A204.1 (cell line): ENCODE measurements at regions not wholly inside any gene's neighbourhood (a gene's known extent, or its start where the extent isn't known, plus 50 kb on each side); places are given as distances from the start of the nearest gene placed in this dataset.
"Not testable (repeated sequence)": the region's sequence is repeated elsewhere in the genome, so short reads cannot be mapped to it uniquely, and the experiment has no call there.

ENCODE experiments used
- FAIRE-seq: peaks from 2 replicates; lab custom pipeline; 2012; peaks lifted over from hg19 to GRCh38; lab: Jason Lieb, UNC

GRCh38 chr2:180829836-180830235, 150.6 kb upstream of the UBE2E3 start:
- FAIRE-seq = no peak

- FAIRE-seq = no peak
Observed at GRCh38 chr2:180829261-180829660, 151.1 kb upstream of the UBE2E3 start.

GRCh38 chr2:180828756-180829155, 151.6 kb upstream of the UBE2E3 start:
- FAIRE-seq = no peak

- no peak for FAIRE-seq
Observed at GRCh38 chr2:180823546-180824141, 156.8 kb upstream of the UBE2E3 start.

- no peak for FAIRE-seq
Observed at GRCh38 chr2:180819106-180819505, 161.3 kb upstream of the UBE2E3 start.

- not testable (repeated sequence) for FAIRE-seq
Observed at GRCh38 chr2:180818700-180819099, 161.7 kb upstream of the UBE2E3 start.

GRCh38 chr2:180799141-180799540, 181.3 kb upstream of the UBE2E3 start:
- FAIRE-seq = no peak

GRCh38 chr2:180790891-180791290, 189.5 kb upstream of the UBE2E3 start:
- FAIRE-seq = no peak

GRCh38 chr2:180787330-180787729, 193.1 kb upstream of the UBE2E3 start:
- FAIRE-seq = no peak

GRCh38 chr2:180781276-180781675, 199.1 kb upstream of the UBE2E3 start:
- no peak for FAIRE-seq

GRCh38 chr2:180778291-180778690, 202.1 kb upstream of the UBE2E3 start:
- FAIRE-seq = no peak

GRCh38 chr2:180776921-180777320, 203.5 kb upstream of the UBE2E3 start:
- no peak for FAIRE-seq

- FAIRE-seq = no peak
Observed at GRCh38 chr2:180775711-180776110, 204.7 kb upstream of the UBE2E3 start.

- not testable (repeated sequence) for FAIRE-seq
Observed at GRCh38 chr2:180765316-180765715, 215.1 kb upstream of the UBE2E3 start.

GRCh38 chr2:180763263-180763989, 217.0 kb upstream of the UBE2E3 start:
- no peak for FAIRE-seq

- FAIRE-seq = no peak
Observed at GRCh38 chr2:180761224-180761623, 219.2 kb upstream of the UBE2E3 start.

GRCh38 chr2:180759631-180760030, 220.8 kb upstream of the UBE2E3 start:
- no peak for FAIRE-seq

GRCh38 chr2:180753809-180754761, 226.3 kb upstream of the UBE2E3 start:
- no peak for FAIRE-seq

GRCh38 chr2:180751306-180751920, 229.0 kb upstream of the UBE2E3 start:
- no peak for FAIRE-seq

GRCh38 chr2:180747728-180748127, 232.7 kb upstream of the UBE2E3 start:
- no peak for FAIRE-seq

GRCh38 chr2:180743401-180743800, 237.0 kb upstream of the UBE2E3 start:
- no peak for FAIRE-seq

- FAIRE-seq = no peak
Observed at GRCh38 chr2:180742801-180743200, 237.6 kb upstream of the UBE2E3 start.

- FAIRE-seq = no peak
Observed at GRCh38 chr2:180739070-180739469, 241.3 kb upstream of the UBE2E3 start.
